ENCODE measurements at regions not wholly inside any gene's neighbourhood (a gene's known extent, or its start where the extent isn't known, plus 50 kb on each side); places are given as distances from the start of the nearest gene placed in this dataset.

- no peak overlapping the region for H4K91ac ChIP-seq (ENCODE audit: insufficient read length, low read depth, low read length)
- H2BK15ac ChIP-seq (ENCODE audit: low read depth, low read length), result no peak overlapping the region
- H3K23ac ChIP-seq (ENCODE audit: insufficient read length, low read depth, low read length), result no peak overlapping the region
- no peak for DNase-seq
- H4K20me1 ChIP-seq (ENCODE audit: control insufficient read depth, insufficient read depth, insufficient read length), result no peaks in the 10 kb centered on the region
- H3K18ac ChIP-seq (ENCODE audit: insufficient read length, low read depth, low read length), result no peak overlapping the region
- no peak overlapping the region for H2BK20ac ChIP-seq (ENCODE audit: low read depth, low read length, poor library complexity, severe bottlenecking)
- no peak overlapping the region for H3K56ac ChIP-seq (ENCODE audit: insufficient read length, low read depth, low read length)
- H3K23me2 ChIP-seq (ENCODE audit: insufficient read length, low read depth, low read length, poor library complexity, severe bottlenecking), result no peaks in the 10 kb centered on the region
- TF ChIP-seq CTCF (conservative IDR thresholded peaks at IDR 0.05), result no peak
- H3K4ac ChIP-seq (ENCODE audit: low read depth, low read length), result no peak overlapping the region
- no peak overlapping the region for H4K5ac ChIP-seq (ENCODE audit: insufficient read length, low read depth, low read length)
- no peak overlapping the region for H3K9ac ChIP-seq (ENCODE audit: extremely low read depth, insufficient read length, low read length)
- H3K14ac ChIP-seq (ENCODE audit: insufficient read depth, low read length), result no peak overlapping the region
- WGBS (ENCODE audit: extremely low coverage, insufficient read length, low lambda C conversion rate), result no CpG with 5 or more reads among the region's 1 CpG
- no peak overlapping the region for H2BK12ac ChIP-seq (ENCODE audit: insufficient read length, low read depth, low read length)
- H2BK120ac ChIP-seq (ENCODE audit: low read depth, low read length, poor library complexity, severe bottlenecking), result no peak overlapping the region
- Mint-ChIP-seq H3K27ac (no peak overlapping the region), H3K4me1 (peaks cover 22 to 23% of the 10 kb centered on the region in 2 experiments), H3K36me3 (ENCODE audit: insufficient read depth in 1 of 3, low read depth in 3 of 3) (no peaks in the 10 kb centered on the region; a peak in 2 of 7 replicates), H3K4me3 (no peak overlapping the region), H3K9me3 (no peaks in the 10 kb centered on the region), H3K27me3 (ENCODE audit: low read depth) (peaks cover 28% of the 10 kb centered on the region)
- H2AK5ac ChIP-seq (ENCODE audit: insufficient read length, low read length), result no peak overlapping the region
- no peak overlapping the region for H2AFZ ChIP-seq (ENCODE audit: low read length)
- no peak overlapping the region for H4K8ac ChIP-seq (replicated peaks; ENCODE audit: insufficient read length, low read depth, low read length)
- no peak overlapping the region for H3K27ac ChIP-seq (ENCODE audit: insufficient read length, low read depth, low read length)
- no peak overlapping the region for H3T11ph ChIP-seq (ENCODE audit: low read length)
- H3K9me3 ChIP-seq (ENCODE audit: control insufficient read depth, low read depth, low read length), result no peaks in the 10 kb centered on the region
- peaks cover 3% of the 10 kb centered on the region; the same call in 1 of the 2 replicates for H3K4me1 ChIP-seq (ENCODE audit: insufficient read depth, low read length)
- H2BK5ac ChIP-seq (ENCODE audit: insufficient read length, low read length), result no peak overlapping the region
- H3K4me2 ChIP-seq (ENCODE audit: insufficient read depth, insufficient read length, low read length), result no peak overlapping the region
- H3K79me2 ChIP-seq (ENCODE audit: insufficient read depth, low read length), result no peaks in the 10 kb centered on the region
- H3K27me3 ChIP-seq (ENCODE audit: insufficient read depth, low read length), result no peaks in the 10 kb centered on the region
- H3K79me1 ChIP-seq (ENCODE audit: insufficient read depth, low read depth, low read length, poor library complexity, severe bottlenecking), result no peaks in the 10 kb centered on the region
Measured at GRCh38 chr1:38736399-38736798, 123.2 kb downstream of the RRAGC start.

Data from H9 (cell line).